Activated naive CD8-positive, alpha-beta T cell treated with anti-CD3 and anti-CD28 coated beads, Interleukin-2, amount 10 ng/mL, durations not matched to agents 7 days and 5 days (primary cell): ENCODE measurements at regions not wholly inside any gene's neighbourhood (a gene's known extent, or its start where the extent isn't known, plus 50 kb on each side); places are given as distances from the start of the nearest gene placed in this dataset.

Source experiments
- ATAC-seq: fragments of 150-1000 bp; cut with Tn5 transposase; one replicate; pipeline ENCODE4 v1.10.0; 2021; ENCODE audit warnings: low read depth, moderate library complexity
- POLR2A ChIA-PET: fragments of 350-600 bp; sonication (Branson Sonifier 250); formaldehyde crosslinking; loops from one replicate; lab custom pipeline; 2021; ENCODE audit warnings: antibody characterized with exemption; lab: Charles Lee
- DNase-seq: peaks from one replicate; pipeline ENCODE4 v3.0.0; 2021
- H3K27ac Mint-ChIP-seq: one replicate; pipeline ENCODE4 v1.8.0; 2022; ENCODE audit warnings: mild to moderate bottlenecking, mixed read lengths
- H3K27me3 Mint-ChIP-seq: one replicate; pipeline ENCODE4 v1.8.0; 2022; ENCODE audit warnings: mild to moderate bottlenecking, moderate library complexity, mixed read lengths
- H3K36me3 Mint-ChIP-seq: one replicate; pipeline ENCODE4 v1.8.0; 2021; ENCODE audit warnings: mild to moderate bottlenecking, mixed read lengths
- H3K4me1 Mint-ChIP-seq: one replicate; pipeline ENCODE4 v1.8.0; 2021; ENCODE audit warnings: mixed read lengths
- H3K4me3 Mint-ChIP-seq: one replicate; pipeline ENCODE4 v1.8.0; 2022; ENCODE audit warnings: mild to moderate bottlenecking, moderate library complexity, mixed read lengths
- H3K9me3 Mint-ChIP-seq: one replicate; pipeline ENCODE4 v1.8.0; 2021; ENCODE audit warnings: mixed read lengths

- POLR2A ChIA-PET: no interaction called here
- Mint-ChIP-seq H3K4me3 (no peak overlapping the region), H3K27me3 (no peaks in the 10 kb centered on the region), H3K36me3 (no peaks in the 10 kb centered on the region), H3K27ac (no peak overlapping the region), H3K9me3 (peaks cover 6% of the 10 kb centered on the region), H3K4me1 (peaks cover 7% of the 10 kb centered on the region)
- DNase-seq (no peak), ATAC-seq (no peak)
Measured at GRCh38 chr2:217444932-217445331, 557.9 kb downstream of the TNS1 start.

GRCh38 chr2:217444509-217444908, 558.3 kb downstream of the TNS1 start:
- no peak overlapping the region for H3K4me3 Mint-ChIP-seq

GRCh38 chr2:217443601-217444000, 559.2 kb downstream of the TNS1 start:
- no peak overlapping the region for H3K27ac Mint-ChIP-seq
- H3K9me3 Mint-ChIP-seq: peaks cover 6% of the 10 kb centered on the region
- POLR2A ChIA-PET: interaction anchor here (0.5 kb wide), 1 partner anchor 1337 kb away, joined by 4 read pairs; no protein-coding TSS in a partner anchor
- H3K4me1 Mint-ChIP-seq: peaks cover 16% of the 10 kb centered on the region
- no peak for ATAC-seq
- no peaks in the 10 kb centered on the region for H3K27me3 Mint-ChIP-seq
- no peak overlapping the region for H3K4me3 Mint-ChIP-seq
- H3K36me3 Mint-ChIP-seq: no peaks in the 10 kb centered on the region
- DNase-seq: no peak

More at GRCh38 chr2:217444509-217444908, 558.3 kb downstream of the TNS1 start:
- peaks cover 9% of the 10 kb centered on the region for H3K4me1 Mint-ChIP-seq
- no peaks in the 10 kb centered on the region for H3K27me3 Mint-ChIP-seq
- H3K9me3 Mint-ChIP-seq: peaks cover 6% of the 10 kb centered on the region
- DNase-seq (no peak), ATAC-seq (no peak)
- H3K36me3 Mint-ChIP-seq: no peaks in the 10 kb centered on the region
- no peak overlapping the region for H3K27ac Mint-ChIP-seq
- POLR2A ChIA-PET: no interaction called here

GRCh38 chr2:217440000-217440399, 562.8 kb downstream of the TNS1 start:
- Mint-ChIP-seq H3K36me3 (no peaks in the 10 kb centered on the region), H3K9me3 (peaks cover 3% of the 10 kb centered on the region), H3K27me3 (no peaks in the 10 kb centered on the region), H3K4me3 (peak overlapping the region; percentile 31), H3K27ac (peak overlapping the region; percentile 10), H3K4me1 (peaks cover 23% of the 10 kb centered on the region)
- ATAC-seq (peak; percentile 61), DNase-seq (no peak)
- POLR2A ChIA-PET: interaction anchor here (0.7 kb wide), 1 partner anchor 933 kb away, joined by 3 read pairs; no protein-coding TSS in a partner anchor

GRCh38 chr2:217438821-217439220, 564.0 kb downstream of the TNS1 start:
- no peak overlapping the region for H3K27ac Mint-ChIP-seq
- H3K9me3 Mint-ChIP-seq: peaks cover 3% of the 10 kb centered on the region
- no peaks in the 10 kb centered on the region for H3K36me3 Mint-ChIP-seq
- no peak for DNase-seq
- H3K4me3 Mint-ChIP-seq: no peak overlapping the region
- ATAC-seq: no peak
- POLR2A ChIA-PET: no interaction called here
- peaks cover 32% of the 10 kb centered on the region for H3K4me1 Mint-ChIP-seq
- no peaks in the 10 kb centered on the region for H3K27me3 Mint-ChIP-seq

- Mint-ChIP-seq H3K27me3 (no peaks in the 10 kb centered on the region), H3K4me3 (no peak overlapping the region), H3K27ac (no peak overlapping the region), H3K4me1 (peaks cover 38% of the 10 kb centered on the region), H3K9me3 (peaks cover 1% of the 10 kb centered on the region), H3K36me3 (peaks cover 3% of the 10 kb centered on the region)
- ATAC-seq (no peak), DNase-seq (no peak)
- POLR2A ChIA-PET: no interaction called here
Measured at GRCh38 chr2:217438136-217438535, 564.7 kb downstream of the TNS1 start.

GRCh38 chr2:217437290-217437870, 565.4 kb downstream of the TNS1 start:
- no peak overlapping the region for H3K4me3 Mint-ChIP-seq
- H3K4me1 Mint-ChIP-seq: peaks cover 40% of the 10 kb centered on the region
- H3K9me3 Mint-ChIP-seq: no peaks in the 10 kb centered on the region
- H3K27ac Mint-ChIP-seq: no peak overlapping the region
- H3K27me3 Mint-ChIP-seq: no peaks in the 10 kb centered on the region
- ATAC-seq (no peak), DNase-seq (no peak)
- POLR2A ChIA-PET: interaction anchor here (1.1 kb wide), 1 partner anchor 744 kb away, joined by 3 read pairs; no protein-coding TSS in a partner anchor
- peaks cover 3% of the 10 kb centered on the region for H3K36me3 Mint-ChIP-seq

- POLR2A ChIA-PET: no interaction called here
- ATAC-seq (no peak), DNase-seq (no peak)
- H3K4me3 Mint-ChIP-seq: no peak overlapping the region
- no peaks in the 10 kb centered on the region for H3K9me3 Mint-ChIP-seq
- H3K36me3 Mint-ChIP-seq: peaks cover 3% of the 10 kb centered on the region
- no peaks in the 10 kb centered on the region for H3K27me3 Mint-ChIP-seq
- H3K4me1 Mint-ChIP-seq: peaks cover 45% of the 10 kb centered on the region
- H3K27ac Mint-ChIP-seq: no peak overlapping the region
Measured at GRCh38 chr2:217436386-217436785, 566.4 kb downstream of the TNS1 start.

- H3K9me3 Mint-ChIP-seq: no peaks in the 10 kb centered on the region
- ATAC-seq (peak; percentile 97), DNase-seq (peak; percentile 47)
- peak overlapping the region; percentile 48 for H3K4me3 Mint-ChIP-seq
- POLR2A ChIA-PET: no interaction called here
- H3K36me3 Mint-ChIP-seq: peaks cover 5% of the 10 kb centered on the region
- no peaks in the 10 kb centered on the region for H3K27me3 Mint-ChIP-seq
- peaks cover 37% of the 10 kb centered on the region for H3K4me1 Mint-ChIP-seq
- peak overlapping the region; percentile 56 for H3K27ac Mint-ChIP-seq
Measured at GRCh38 chr2:217434180-217434975, 568.4 kb downstream of the TNS1 start.

- POLR2A ChIA-PET: no interaction called here
- H3K27me3 Mint-ChIP-seq: no peaks in the 10 kb centered on the region
- H3K4me3 Mint-ChIP-seq: peak overlapping the region; percentile 48
- ATAC-seq (peak; percentile 23), DNase-seq (no peak)
- H3K27ac Mint-ChIP-seq: peak overlapping the region; percentile 56
- no peaks in the 10 kb centered on the region for H3K9me3 Mint-ChIP-seq
- peaks cover 5% of the 10 kb centered on the region for H3K36me3 Mint-ChIP-seq
- peaks cover 30% of the 10 kb centered on the region for H3K4me1 Mint-ChIP-seq
Measured at GRCh38 chr2:217433522-217433921, 569.3 kb downstream of the TNS1 start.

GRCh38 chr2:217431577-217432269, 571.1 kb downstream of the TNS1 start:
- peaks cover 11% of the 10 kb centered on the region for H3K36me3 Mint-ChIP-seq
- H3K27ac Mint-ChIP-seq: no peak overlapping the region
- ATAC-seq (no peak), DNase-seq (no peak)
- peaks cover 30% of the 10 kb centered on the region for H3K4me1 Mint-ChIP-seq
- POLR2A ChIA-PET: no interaction called here
- no peaks in the 10 kb centered on the region for H3K27me3 Mint-ChIP-seq
- no peak overlapping the region for H3K4me3 Mint-ChIP-seq
- H3K9me3 Mint-ChIP-seq: peaks cover 2% of the 10 kb centered on the region

GRCh38 chr2:217430916-217431576, 571.2 kb upstream of the TNP1 start:
- peaks cover 27% of the 10 kb centered on the region for H3K4me1 Mint-ChIP-seq
- no peaks in the 10 kb centered on the region for H3K27me3 Mint-ChIP-seq
- POLR2A ChIA-PET: no interaction called here
- H3K9me3 Mint-ChIP-seq: peaks cover 2% of the 10 kb centered on the region
- DNase-seq (no peak), ATAC-seq (no peak)
- H3K36me3 Mint-ChIP-seq: peaks cover 14% of the 10 kb centered on the region
- no peak overlapping the region for H3K4me3 Mint-ChIP-seq
- H3K27ac Mint-ChIP-seq: no peak overlapping the region

GRCh38 chr2:217429981-217430500, 570.2 kb upstream of the TNP1 start:
- Mint-ChIP-seq H3K27me3 (no peaks in the 10 kb centered on the region), H3K27ac (no peak overlapping the region), H3K4me1 (peaks cover 24% of the 10 kb centered on the region), H3K36me3 (peaks cover 17% of the 10 kb centered on the region), H3K4me3 (no peak overlapping the region), H3K9me3 (peaks cover 2% of the 10 kb centered on the region)
- DNase-seq (no peak), ATAC-seq (no peak)
- POLR2A ChIA-PET: no interaction called here
